Heart right ventricle (tissue), 16 donors: ENCODE measurements at regions not wholly inside any gene's neighbourhood (a gene's known extent, or its start where the extent isn't known, plus 50 kb on each side); places are given as distances from the start of the nearest gene placed in this dataset.

ENCODE experiments used
- ATAC-seq, 8 donors: fragments of 200-7000 bp; cut with Tn5 transposase; one replicate each; pipeline ENCODE4 v1.9.1; 2020; ENCODE audit warnings: mild to moderate bottlenecking in 8 of 8, moderate library complexity in 8 of 8, moderate number of reproducible peaks in 1 of 8
- DNase-seq, 2 donors: peaks; one replicate each; pipeline ENCODE4 v3.0.0-alpha.2; 2020
- H3K27ac ChIP-seq, 10 donors: fragments of 200-600 bp; sonication (generic) in 2 of 10; one replicate each; pipeline versions ENCODE4 v1.5.0 to v1.8.0; 2020 to 2022; ENCODE audit warnings: mild to moderate bottlenecking in 3 of 10
- H3K27me3 ChIP-seq, 7 donors: fragments of 200-600 bp; one replicate each; pipeline ENCODE4 v1.8.0; 2021 to 2022; ENCODE audit warnings: mild to moderate bottlenecking in 2 of 7
- H3K36me3 ChIP-seq, 9 donors: fragments of 200-600 bp; sonication (generic) in 1 of 9; one replicate each; pipeline versions ENCODE4 v1.5.0 to v1.8.0; 2020 to 2022; ENCODE audit warnings: mild to moderate bottlenecking in 2 of 9
- H3K4me1 ChIP-seq, 9 donors: fragments of 200-600 bp; sonication (generic) in 1 of 9; one replicate each; pipeline versions ENCODE4 v1.5.0 to v1.8.0; 2020 to 2022; ENCODE audit warnings: mild to moderate bottlenecking in 4 of 9
- H3K4me3 ChIP-seq, 10 donors: fragments of 200-600 bp; sonication (generic) in 2 of 10; one replicate each; pipeline versions ENCODE4 v1.5.0 to v1.8.0; 2020 to 2022; ENCODE audit warnings: mild to moderate bottlenecking in 7 of 10, moderate library complexity in 2 of 10
- H3K9me3 ChIP-seq, 11 donors: fragments of 200-600 bp in 10 of 11; sonication (generic) in 2 of 11; one replicate each; pipeline versions ENCODE4 v1.5.0 to v1.8.0; 2013 to 2022; ENCODE audit warnings: mild to moderate bottlenecking in 2 of 11, control low read depth in 1 of 11, moderate library complexity in 1 of 11
- WGBS, 2 donors: extraction: QIAGEN DNeasy Blood & Tissue Kit; methylation state at CpG; one replicate each; pipeline ENCODE4 v1.1.7; 2013; ENCODE audit warnings: inconsistent platforms in 1 of 2; 5-methylcytosine and 5-hydroxymethylcytosine counted together
- intact Hi-C, 10 donors: fragments of 100-400 bp; cut with DNase I; formaldehyde crosslinking; loops; one replicate each; pipeline versions ENCODE4 v1.11.1 to v1.14.2; 2022
- TF ChIP-seq, protein P1 (sequence below), 9 donors: fragments of 200-600 bp; sonication (generic) in 2 of 9; IDR thresholded peaks; one replicate each; pipeline versions ENCODE4 v1.5.0 to v1.8.0; 2021 to 2022; ENCODE audit warnings: antibody characterized with exemption in 9 of 9, mild to moderate bottlenecking in 5 of 9, moderate library complexity in 1 of 9
- donor health status: Arrhythmogenic right ventricular cardiomyopathy.
- donor health status: ischemic (EF 13 %, LVEDD 7.1; RV severe dilation, severe dysfunction).
- donor health status: healthy with polysubstance abuse.
- donor health status: DM: no; HTN: yes; CAD: no.
- donor health status: DM: no; HTN: no; CAD: no.
- donor health status: ischemic (EF 25% LVEDD 6.9; RV normal size, moderate dysfunction).
- donor health status: ischemic (EF 25% LVEDD 5.7; RV mildly dilated, moderate dysfunction).
- donor health status: healthy.
- donor health status: DM: yes; HTN: yes; CAD: no.
- donor health status: Ischemic cardiomyopathy.
- donor health status: ischemic (EF 35%, LVEDD 5.7; RV mildly dilated, moderate dysfunction).
- donor health status: nonischemic (EF 11% LVEDD 7.7; RV severe dilation, severe dysfunction).
- donor health status: DM: yes; HTN: yes; CAD: no.
- donor health status: PGD.
- donor health status: ischemic (EF 29% LVEDD 5.4; RV normal size, mild dysfunction).
- donor health status: nonischemic (EF 23%, LVEDD 6.1; RV moderate dilation, normal function).

DNA sequence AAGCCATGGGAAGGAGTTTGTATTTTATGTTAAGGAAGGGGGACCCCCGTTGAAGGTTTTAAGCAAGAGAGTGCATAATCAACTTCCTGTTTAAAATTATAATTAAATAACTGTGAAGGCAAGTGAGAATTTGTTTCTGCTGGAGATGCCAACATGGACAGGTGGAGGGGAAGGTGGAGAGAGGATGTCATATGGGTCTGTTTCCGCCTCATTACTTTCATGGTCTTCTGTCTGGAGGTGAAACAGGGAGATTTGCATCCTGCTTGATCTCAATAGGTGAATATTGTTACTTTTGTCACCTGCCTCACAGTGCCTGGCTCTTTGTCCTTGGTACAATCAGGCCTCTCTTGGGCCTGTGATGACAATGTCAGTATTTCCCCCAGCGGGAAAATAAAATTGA lies 300.6 kb upstream of the LMCD1 start:
- intact Hi-C loops = no loop called here
- DNase-seq (no peak), ATAC-seq (no peak)
- no peaks in the 10 kb centered on the region for H3K27me3 ChIP-seq
- H3K4me3 ChIP-seq = no peak overlapping the region
- WGBS, 2 donors = 90% methylated on average over 3 of the region's 3 CpGs
- no peaks in the 10 kb centered on the region for H3K36me3 ChIP-seq
- H3K9me3 ChIP-seq = no peaks in the 10 kb centered on the region
- no peaks in the 10 kb centered on the region for H3K4me1 ChIP-seq
- H3K27ac ChIP-seq = no peak overlapping the region
- TF ChIP-seq, protein P1, sequence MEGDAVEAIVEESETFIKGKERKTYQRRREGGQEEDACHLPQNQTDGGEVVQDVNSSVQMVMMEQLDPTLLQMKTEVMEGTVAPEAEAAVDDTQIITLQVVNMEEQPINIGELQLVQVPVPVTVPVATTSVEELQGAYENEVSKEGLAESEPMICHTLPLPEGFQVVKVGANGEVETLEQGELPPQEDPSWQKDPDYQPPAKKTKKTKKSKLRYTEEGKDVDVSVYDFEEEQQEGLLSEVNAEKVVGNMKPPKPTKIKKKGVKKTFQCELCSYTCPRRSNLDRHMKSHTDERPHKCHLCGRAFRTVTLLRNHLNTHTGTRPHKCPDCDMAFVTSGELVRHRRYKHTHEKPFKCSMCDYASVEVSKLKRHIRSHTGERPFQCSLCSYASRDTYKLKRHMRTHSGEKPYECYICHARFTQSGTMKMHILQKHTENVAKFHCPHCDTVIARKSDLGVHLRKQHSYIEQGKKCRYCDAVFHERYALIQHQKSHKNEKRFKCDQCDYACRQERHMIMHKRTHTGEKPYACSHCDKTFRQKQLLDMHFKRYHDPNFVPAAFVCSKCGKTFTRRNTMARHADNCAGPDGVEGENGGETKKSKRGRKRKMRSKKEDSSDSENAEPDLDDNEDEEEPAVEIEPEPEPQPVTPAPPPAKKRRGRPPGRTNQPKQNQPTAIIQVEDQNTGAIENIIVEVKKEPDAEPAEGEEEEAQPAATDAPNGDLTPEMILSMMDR (IDR thresholded peaks at IDR 0.05) = no peak

DNA sequence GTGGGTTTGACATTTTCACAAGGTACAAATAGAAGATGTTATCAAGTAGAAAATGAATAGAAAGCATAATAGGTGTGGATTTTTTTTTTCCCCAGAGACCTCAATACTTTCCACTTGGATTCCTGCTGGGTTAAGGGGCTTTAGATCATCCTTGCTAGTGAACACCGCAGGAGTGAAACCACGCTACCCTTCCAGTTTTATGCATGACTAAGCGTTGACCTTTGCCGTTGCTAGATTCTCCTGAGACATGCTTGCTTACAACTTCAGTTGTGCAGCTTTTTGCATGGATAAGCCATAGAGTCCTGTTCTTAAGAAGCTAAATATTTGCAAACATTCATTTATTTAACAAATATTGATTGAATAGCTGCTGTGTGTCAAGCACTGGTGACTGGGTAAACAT lies 299.7 kb upstream of the LMCD1 start:
- Histone ChIP-seq H3K4me1 (no peaks in the 10 kb centered on the region), H3K9me3 (no peaks in the 10 kb centered on the region), H3K36me3 (no peaks in the 10 kb centered on the region), H3K27me3 (no peaks in the 10 kb centered on the region), H3K27ac (no peak overlapping the region), H3K4me3 (no peak overlapping the region)
- intact Hi-C loops = no loop called here
- WGBS, 2 donors = 69 to 81% methylated on average over 4 of the region's 4 CpGs
- ATAC-seq (peak in 1 of 8 donors; percentile 22), DNase-seq (no peak)
- TF ChIP-seq, protein P1 (IDR thresholded peaks at IDR 0.05) = no peak

DNA sequence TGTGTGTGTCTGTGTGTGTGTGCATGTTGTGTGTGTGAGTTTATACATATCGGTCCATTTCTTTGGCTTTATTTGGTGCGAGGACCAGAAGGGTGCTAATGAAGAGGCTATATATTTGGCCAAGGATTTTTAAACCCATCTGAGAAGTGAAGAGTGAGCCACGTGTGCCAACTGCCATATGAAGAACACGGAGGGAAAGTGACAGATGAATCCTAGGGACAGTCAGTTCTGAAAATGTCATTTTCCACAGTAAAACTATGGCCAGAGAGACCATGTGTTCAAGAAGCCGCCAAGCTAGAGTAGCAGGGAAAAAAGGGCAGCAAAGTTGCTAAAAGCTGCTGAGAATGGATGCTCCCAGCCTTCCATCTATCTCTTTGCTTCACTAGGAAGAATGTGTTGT lies 297.3 kb upstream of the LMCD1 start:
- H3K36me3 ChIP-seq = no peaks in the 10 kb centered on the region
- H3K27me3 ChIP-seq = no peaks in the 10 kb centered on the region
- DNase-seq (no peak), ATAC-seq (no peak)
- 76 to 83% methylated on average over 5 of the region's 5 CpGs for WGBS, 2 donors
- TF ChIP-seq, protein P1 (IDR thresholded peaks at IDR 0.05) = no peak
- H3K9me3 ChIP-seq = no peaks in the 10 kb centered on the region
- intact Hi-C loops = no loop called here
- no peaks in the 10 kb centered on the region for H3K4me1 ChIP-seq
- no peak overlapping the region for H3K4me3 ChIP-seq
- H3K27ac ChIP-seq = no peak overlapping the region

DNA sequence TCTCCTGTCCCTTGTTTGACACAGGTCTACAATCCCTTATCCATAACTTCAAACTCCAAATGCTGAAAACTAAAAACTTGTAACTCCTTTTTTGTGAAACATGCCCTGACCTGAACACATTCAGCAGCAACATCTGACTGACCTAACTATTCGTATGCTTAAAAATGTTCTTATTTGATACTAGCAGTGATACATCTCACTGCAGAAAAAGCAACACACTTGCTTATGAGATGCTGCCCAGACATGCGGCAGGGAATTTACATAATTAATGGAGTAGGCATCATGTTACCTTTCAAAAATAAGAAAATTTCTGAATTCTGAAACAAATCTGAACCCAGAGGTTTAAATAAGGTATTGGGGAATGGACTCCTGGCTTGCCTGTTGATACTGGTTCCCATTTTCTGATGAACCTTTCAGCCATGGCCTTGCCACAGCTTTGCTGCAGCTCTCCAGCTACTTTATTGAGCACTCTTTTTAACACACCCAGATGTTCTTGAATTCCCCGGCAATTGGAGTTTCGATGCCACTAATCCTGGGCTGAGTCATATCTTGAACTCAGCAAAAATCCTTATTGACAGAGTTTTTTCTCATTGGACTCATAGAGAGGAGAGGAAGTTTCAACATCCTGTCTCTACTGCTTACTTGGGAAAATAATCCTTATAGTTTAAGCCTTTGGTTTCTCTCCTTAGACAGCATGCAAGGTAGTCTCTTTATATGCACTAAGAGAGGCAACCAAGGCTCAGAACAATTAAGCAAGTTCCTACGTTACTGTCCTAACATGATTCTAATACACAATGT lies 296.6 kb upstream of the LMCD1 start:
- H3K36me3 ChIP-seq = no peaks in the 10 kb centered on the region
- H3K9me3 ChIP-seq = no peaks in the 10 kb centered on the region
- DNase-seq = no peak
- TF ChIP-seq, protein P1 (IDR thresholded peaks at IDR 0.05) = no peak
- H3K4me1 ChIP-seq = no peaks in the 10 kb centered on the region
- 82% methylated on average over 5 of the region's 5 CpGs for WGBS, 2 donors
- no peak for ATAC-seq
- no peak overlapping the region for H3K27ac ChIP-seq
- intact Hi-C loops = no loop called here
- no peak overlapping the region for H3K4me3 ChIP-seq
- H3K27me3 ChIP-seq = no peaks in the 10 kb centered on the region
